DMS114 treated with DMSO at 0.1 percent for 48 hours (cell line): ENCODE measurements at regions not wholly inside any gene's neighbourhood (a gene's known extent, or its start where the extent isn't known, plus 50 kb on each side); places are given as distances from the start of the nearest gene placed in this dataset.

Experiments
- DNase-seq: peaks from one replicate; lab custom pipeline; 2025; ENCODE audit not compliant: unreplicated experiment; lab: John Stamatoyannopoulos, UW

- DNase-seq: no peak
These were observed 88.1 kb upstream of the IGLL5 start for GRCh38 chr22:22799561-22799960.

- DNase-seq: no peak
These were observed 86.9 kb upstream of the IGLL5 start for GRCh38 chr22:22800716-22801115.

GRCh38 chr22:22802339-22802970 is 85.2 kb upstream of the IGLL5 start:
- DNase-seq: no peak

- no peak for DNase-seq
These were observed 84.2 kb upstream of the IGLL5 start for GRCh38 chr22:22803285-22803853.

GRCh38 chr22:22810018-22810427 is 77.6 kb upstream of the IGLL5 start:
- no peak for DNase-seq

GRCh38 chr22:22810471-22810870 is 77.1 kb upstream of the IGLL5 start:
- DNase-seq: no peak

GRCh38 chr22:22811016-22812009 is 76.3 kb upstream of the IGLL5 start:
- DNase-seq: no peak

GRCh38 chr22:22812031-22812905 is 75.3 kb upstream of the IGLL5 start:
- no peak for DNase-seq

- no peak for DNase-seq
These were observed 74.2 kb upstream of the IGLL5 start for GRCh38 chr22:22813126-22814075.

GRCh38 chr22:22814666-22815396 is 72.8 kb upstream of the IGLL5 start:
- DNase-seq: no peak

GRCh38 chr22:22815397-22816170 is 72.0 kb upstream of the IGLL5 start:
- no peak for DNase-seq

GRCh38 chr22:22816171-22816514 is 71.5 kb upstream of the IGLL5 start:
- DNase-seq: no peak

- no peak for DNase-seq
These were observed 70.7 kb upstream of the IGLL5 start for GRCh38 chr22:22816766-22817410.

- DNase-seq: no peak
These were observed 70.0 kb upstream of the IGLL5 start for GRCh38 chr22:22817468-22818201.

- DNase-seq: no peak
These were observed 69.4 kb upstream of the IGLL5 start for GRCh38 chr22:22818202-22818538.

GRCh38 chr22:22818861-22819855 is 68.5 kb upstream of the IGLL5 start:
- DNase-seq: no peak
